ENCODE measurements at regions not wholly inside any gene's neighbourhood (a gene's known extent, or its start where the extent isn't known, plus 50 kb on each side); places are given as distances from the start of the nearest gene placed in this dataset.
"Not testable (repeated sequence)": the region's sequence is repeated elsewhere in the genome, so short reads cannot be mapped to it uniquely, and the experiment has no call there.

GRCh38 chr2:172259827-172260226 is 157.1 kb upstream of the DLX2 start:
- Mint-ChIP-seq H3K4me3 (no peak overlapping the region), H3K9me3 (peaks cover 5% of the 10 kb centered on the region), H3K27ac (no peak overlapping the region), H3K4me1 (no peaks in the 10 kb centered on the region), H3K36me3 (ENCODE audit: low read depth) (no peaks in the 10 kb centered on the region), H3K27me3 (ENCODE audit: low read depth) (peaks cover 5% of the 10 kb centered on the region)
- TF ChIP-seq, protein P1, sequence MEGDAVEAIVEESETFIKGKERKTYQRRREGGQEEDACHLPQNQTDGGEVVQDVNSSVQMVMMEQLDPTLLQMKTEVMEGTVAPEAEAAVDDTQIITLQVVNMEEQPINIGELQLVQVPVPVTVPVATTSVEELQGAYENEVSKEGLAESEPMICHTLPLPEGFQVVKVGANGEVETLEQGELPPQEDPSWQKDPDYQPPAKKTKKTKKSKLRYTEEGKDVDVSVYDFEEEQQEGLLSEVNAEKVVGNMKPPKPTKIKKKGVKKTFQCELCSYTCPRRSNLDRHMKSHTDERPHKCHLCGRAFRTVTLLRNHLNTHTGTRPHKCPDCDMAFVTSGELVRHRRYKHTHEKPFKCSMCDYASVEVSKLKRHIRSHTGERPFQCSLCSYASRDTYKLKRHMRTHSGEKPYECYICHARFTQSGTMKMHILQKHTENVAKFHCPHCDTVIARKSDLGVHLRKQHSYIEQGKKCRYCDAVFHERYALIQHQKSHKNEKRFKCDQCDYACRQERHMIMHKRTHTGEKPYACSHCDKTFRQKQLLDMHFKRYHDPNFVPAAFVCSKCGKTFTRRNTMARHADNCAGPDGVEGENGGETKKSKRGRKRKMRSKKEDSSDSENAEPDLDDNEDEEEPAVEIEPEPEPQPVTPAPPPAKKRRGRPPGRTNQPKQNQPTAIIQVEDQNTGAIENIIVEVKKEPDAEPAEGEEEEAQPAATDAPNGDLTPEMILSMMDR (IDR thresholded peaks at IDR 0.05; ENCODE audit: unreplicated experiment in 3 of 3) = no peak

DNA sequence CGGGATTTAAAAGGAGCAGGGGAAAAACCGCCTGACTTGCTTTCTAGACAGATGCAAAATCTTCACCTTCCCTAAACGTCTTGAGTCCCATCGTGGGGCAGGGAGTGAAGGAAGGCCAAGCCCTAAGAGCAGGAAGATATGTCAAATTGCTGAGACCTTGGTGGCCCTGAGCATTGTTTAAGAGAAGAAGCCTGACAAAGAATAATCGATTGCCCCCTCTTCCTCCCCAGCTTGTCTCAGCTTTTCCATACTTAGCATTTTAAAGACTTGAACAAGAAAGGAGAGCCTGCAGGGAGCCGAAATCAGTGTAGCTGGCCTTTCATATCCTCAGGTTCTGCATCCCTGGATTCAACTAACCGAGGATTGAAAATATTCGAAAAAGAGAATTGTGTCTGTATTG is 157.6 kb upstream of the DLX2 start:
- no peak overlapping the region for H3K27ac Mint-ChIP-seq
- H3K27me3 Mint-ChIP-seq (ENCODE audit: low read depth) = peaks cover 5% of the 10 kb centered on the region
- H3K9me3 Mint-ChIP-seq = peaks cover 5% of the 10 kb centered on the region
- no peaks in the 10 kb centered on the region for H3K36me3 Mint-ChIP-seq (ENCODE audit: low read depth)
- H3K4me3 Mint-ChIP-seq = no peak overlapping the region
- TF ChIP-seq, protein P1 (IDR thresholded peaks at IDR 0.05; ENCODE audit: unreplicated experiment in 3 of 3) = no peak
- H3K4me1 Mint-ChIP-seq = no peaks in the 10 kb centered on the region

GRCh38 chr2:172261292-172261691 is 158.6 kb upstream of the DLX2 start:
- Mint-ChIP-seq H3K27ac (no peak overlapping the region), H3K4me3 (no peak overlapping the region), H3K4me1 (no peaks in the 10 kb centered on the region), H3K27me3 (ENCODE audit: low read depth) (peaks cover 5% of the 10 kb centered on the region), H3K9me3 (peaks cover 7% of the 10 kb centered on the region), H3K36me3 (ENCODE audit: low read depth) (no peaks in the 10 kb centered on the region)
- TF ChIP-seq, protein P1 (IDR thresholded peaks at IDR 0.05; ENCODE audit: unreplicated experiment in 3 of 3) = no peak

DNA sequence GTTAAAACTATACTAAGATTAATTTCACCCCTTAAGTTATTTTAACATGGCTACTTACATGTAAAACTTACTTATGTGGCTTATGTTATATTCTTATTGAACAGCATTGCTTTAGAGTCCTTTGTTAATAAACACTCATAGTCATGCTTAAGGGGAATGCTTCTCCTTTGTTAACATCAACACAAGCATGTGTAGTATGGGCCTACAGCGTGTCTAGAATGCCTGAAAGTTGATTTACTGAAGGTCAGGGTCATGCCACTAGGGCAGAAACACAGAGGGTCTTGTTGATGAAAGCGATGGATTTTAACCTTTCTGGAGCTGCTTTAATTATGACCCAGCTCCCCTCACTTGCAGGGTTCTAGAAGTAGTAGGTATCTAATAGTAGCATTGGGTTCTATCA is 159.8 kb upstream of the DLX2 start:
- Mint-ChIP-seq H3K4me1 (no peaks in the 10 kb centered on the region), H3K9me3 (peaks cover 12% of the 10 kb centered on the region), H3K27ac (no peak overlapping the region), H3K36me3 (ENCODE audit: low read depth) (no peaks in the 10 kb centered on the region), H3K27me3 (ENCODE audit: low read depth) (peaks cover 8% of the 10 kb centered on the region), H3K4me3 (no peak overlapping the region)
- TF ChIP-seq, protein P1 (IDR thresholded peaks at IDR 0.05; ENCODE audit: unreplicated experiment in 3 of 3) = no peak

- H3K9me3 Mint-ChIP-seq = peaks cover 20% of the 10 kb centered on the region
- H3K4me3 Mint-ChIP-seq; H3K27ac Mint-ChIP-seq; H3K36me3 Mint-ChIP-seq (ENCODE audit: low read depth); H3K27me3 Mint-ChIP-seq (ENCODE audit: low read depth); H3K4me1 Mint-ChIP-seq: not testable (repeated sequence)
Measured at GRCh38 chr2:172264820-172265219, 162.1 kb upstream of the DLX2 start.

DNA sequence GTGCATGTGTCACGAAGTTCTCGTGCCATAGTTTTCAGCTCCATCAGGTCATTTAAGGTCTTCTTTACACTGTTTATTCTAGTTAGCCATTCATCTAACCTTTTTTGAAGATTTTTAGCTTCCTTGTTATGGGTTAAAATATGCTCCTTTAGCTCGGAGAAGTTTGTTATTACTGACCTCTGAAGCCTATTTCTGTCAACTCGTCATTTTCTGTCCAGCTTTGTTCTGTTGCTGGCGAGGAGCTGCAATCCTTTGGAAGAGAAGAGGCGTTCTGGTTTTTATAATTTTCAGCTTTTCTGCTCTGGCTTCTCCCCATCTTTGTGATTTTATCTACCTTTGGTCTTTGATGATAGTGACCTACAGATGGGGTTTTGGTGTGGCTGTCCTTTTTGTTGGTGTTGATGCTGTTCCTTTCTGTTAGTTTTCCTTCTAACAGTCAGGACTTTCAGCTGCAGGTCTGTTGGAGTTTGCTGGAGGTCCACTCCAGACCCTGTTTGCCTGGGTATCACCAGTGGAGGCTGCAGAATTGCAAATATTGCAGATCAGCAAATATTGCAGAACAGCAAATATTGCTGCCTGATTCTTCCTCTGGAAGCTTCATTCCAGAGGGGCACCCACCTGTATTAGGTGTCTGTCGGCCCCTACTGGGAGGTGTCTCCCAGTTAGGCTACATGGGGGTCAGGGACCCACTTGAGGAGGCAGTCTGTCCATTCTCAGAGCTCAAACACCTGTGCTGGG is 157.7 kb upstream of the ITGA6 start:
- H3K27me3 Mint-ChIP-seq (ENCODE audit: low read depth); H3K36me3 Mint-ChIP-seq (ENCODE audit: low read depth); H3K4me3 Mint-ChIP-seq; H3K27ac Mint-ChIP-seq; H3K4me1 Mint-ChIP-seq: not testable (repeated sequence)
- peaks cover 21% of the 10 kb centered on the region for H3K9me3 Mint-ChIP-seq
